AG04449 (cell line): ENCODE measurements at regions not wholly inside any gene's neighbourhood (a gene's known extent, or its start where the extent isn't known, plus 50 kb on each side); places are given as distances from the start of the nearest gene placed in this dataset.

Experiments
- CTCF ChIA-PET: fragments of 350-600 bp; formaldehyde crosslinking; extraction: SDS; loops from one replicate; lab custom pipeline; 2021; ENCODE audit warnings: antibody characterized with exemption; lab: Yijun Ruan, JAX
- POLR2A ChIA-PET: fragments of 400-600, 350-600 bp; formaldehyde crosslinking; extraction: SDS; loops from one replicate; lab custom pipeline; 2020; ENCODE audit warnings: antibody characterized with exemption, inconsistent platforms; lab: Yijun Ruan, JAX
- DNase-seq: peaks from one replicate; pipeline ENCODE4 v3.0.0-alpha.2; 2010; ENCODE audit warnings: low read depth, low spot score
- H3K4me3 ChIP-seq: 2 replicates; pipeline ENCODE4 v1.5.1; 2011; ENCODE audit warnings: low read depth, mild to moderate bottlenecking, control low read depth, low read length
- CTCF ChIP-seq: IDR thresholded peaks from one replicate; pipeline ENCODE4 v1.5.1; 2011; ENCODE audit warnings: mild to moderate bottlenecking, moderate library complexity, low read length, control low read depth, inconsistent platforms; ENCODE audit not compliant: insufficient read depth; ENCODE audit errors: missing control alignments

DNA sequence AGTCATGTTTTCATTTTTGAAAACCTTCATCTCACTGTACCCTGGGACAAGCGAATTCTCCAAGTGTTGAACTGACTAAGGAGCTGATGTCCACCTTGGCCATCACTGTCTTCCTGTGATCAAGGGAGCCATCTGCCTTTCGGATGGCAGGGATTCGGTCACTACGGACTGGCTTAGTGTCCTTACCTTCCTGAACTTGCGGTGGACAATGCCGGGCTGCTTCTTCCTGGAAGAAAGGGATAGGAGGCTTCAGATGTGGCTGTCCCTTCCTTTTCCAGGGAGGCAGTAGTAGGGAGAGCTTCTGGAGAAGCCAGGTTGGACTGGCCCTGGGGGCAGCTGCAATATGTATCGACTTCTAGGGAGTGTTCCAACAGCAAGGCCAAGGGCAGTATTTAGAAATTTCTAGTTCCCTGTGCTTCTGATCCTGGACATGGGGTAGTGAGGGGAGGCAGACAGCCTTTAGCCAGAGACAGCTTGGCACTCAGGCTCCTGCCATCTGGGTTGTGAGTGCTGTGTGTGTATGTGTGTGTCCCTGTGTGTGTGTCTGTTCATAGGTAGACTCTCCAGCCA lies 114.6 kb downstream of the IER5 start:
- no peak for DNase-seq
- H3K4me3 ChIP-seq: no peak overlapping the region
- ChIA-PET POLR2A (no interaction called here), CTCF (interaction anchor here (1.6 kb wide), 2 partner anchors 12 to 13 kb away, joined by 6 to 9 read pairs; no protein-coding TSS in a partner anchor)
- TF ChIP-seq CTCF: no peak

DNA sequence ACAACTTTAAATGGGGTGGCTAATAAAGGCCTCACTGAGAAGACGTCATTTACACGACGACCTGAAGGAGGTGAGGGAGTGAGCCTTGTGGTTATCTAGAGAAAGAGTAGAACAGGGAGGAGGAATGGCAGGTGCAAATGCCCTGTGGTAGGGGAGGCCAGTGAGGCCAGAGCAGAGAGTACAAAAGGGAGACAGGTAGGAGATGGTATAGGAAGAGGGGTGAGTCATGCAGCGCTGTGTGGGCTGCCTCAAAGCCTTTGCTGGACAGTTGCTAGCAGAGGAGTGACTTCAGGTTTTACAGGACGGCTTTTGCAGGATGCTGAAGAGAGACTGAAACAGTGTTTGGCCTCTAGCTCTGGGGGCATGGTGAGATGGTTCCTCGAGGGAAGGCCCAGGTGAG lies 116.0 kb downstream of the IER5 start:
- ChIA-PET POLR2A (no interaction called here), CTCF (interaction anchor here (1.3 kb wide), 1 partner anchor 13 kb away, joined by 4 read pairs; no protein-coding TSS in a partner anchor)
- no peak for TF ChIP-seq CTCF
- H3K4me3 ChIP-seq: no peak overlapping the region
- DNase-seq: no peak

DNA sequence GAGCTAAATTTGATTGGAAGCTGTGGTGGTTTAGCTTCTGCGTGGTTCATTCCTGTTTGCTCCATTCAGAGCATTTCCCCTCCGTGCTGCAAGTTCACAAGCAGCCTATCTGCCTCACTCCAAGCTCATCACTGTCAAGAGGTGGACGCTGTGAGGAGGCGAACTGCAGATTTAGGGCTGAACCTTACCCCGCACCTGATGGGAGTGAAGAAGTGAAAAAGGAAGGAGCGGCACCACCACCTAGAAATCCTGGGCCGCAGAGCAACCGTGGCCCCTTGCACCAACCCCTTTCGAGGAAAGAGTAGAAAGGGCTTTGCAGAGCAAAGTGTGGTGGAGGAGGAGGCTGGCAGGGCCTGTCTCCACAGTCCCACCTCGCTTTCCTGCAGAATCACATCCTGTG lies 117.4 kb downstream of the IER5 start:
- POLR2A ChIA-PET: no interaction called here
- no peak overlapping the region for H3K4me3 ChIP-seq
- no peak for DNase-seq
- no peak for TF ChIP-seq CTCF
- CTCF ChIA-PET: interaction anchor here (1.6 kb wide), 1 partner anchor 16 kb away, joined by 6 read pairs; no protein-coding TSS in a partner anchor

GRCh38 chr1:181206513-181206912 lies 118.0 kb downstream of the IER5 start:
- ChIA-PET CTCF (interaction anchor here (1.6 kb wide), 1 partner anchor 17 kb away, joined by 6 read pairs; no protein-coding TSS in a partner anchor), POLR2A (no interaction called here)
- DNase-seq: no peak
- H3K4me3 ChIP-seq: no peak overlapping the region
- no peak for TF ChIP-seq CTCF

- no peak overlapping the region for H3K4me3 ChIP-seq
- CTCF ChIA-PET: interaction anchor here (1.3 to 1.6 kb wide), 2 partner anchors 17 to 215 kb away, joined by 3 to 6 read pairs; no protein-coding TSS in a partner anchor
- DNase-seq: no peak
- POLR2A ChIA-PET: no interaction called here
- no peak for TF ChIP-seq CTCF
Observed at GRCh38 chr1:181206979-181207790, 118.7 kb downstream of the IER5 start.

DNA sequence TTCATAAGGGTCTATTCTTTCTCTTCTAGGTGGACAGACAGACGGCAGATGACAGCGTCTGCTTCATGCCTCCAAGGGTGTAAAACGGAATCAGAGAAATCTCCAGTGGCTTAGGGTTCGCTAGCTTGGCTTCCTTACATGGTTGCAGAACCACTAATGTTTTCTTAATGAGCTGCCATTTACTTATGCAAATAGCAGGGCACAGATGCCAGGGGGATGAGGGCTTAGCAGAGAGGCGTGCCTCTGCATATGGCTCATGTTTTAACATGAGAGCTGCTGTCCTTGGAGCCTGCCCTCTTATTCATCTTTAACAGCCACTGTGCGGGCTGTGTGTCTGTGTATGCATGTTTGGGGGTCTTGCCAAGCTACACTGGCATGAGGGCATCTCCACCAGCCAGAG lies 119.6 kb downstream of the IER5 start:
- ChIA-PET POLR2A (no interaction called here), CTCF (interaction anchor here (1.3 kb wide), 1 partner anchor 214 kb away, joined by 3 read pairs; no protein-coding TSS in a partner anchor)
- TF ChIP-seq CTCF: no peak
- H3K4me3 ChIP-seq: no peak overlapping the region
- no peak for DNase-seq
